ENCODE measurements at regions not wholly inside any gene's neighbourhood (a gene's known extent, or its start where the extent isn't known, plus 50 kb on each side); places are given as distances from the start of the nearest gene placed in this dataset.

GRCh38 chr13:30022796-30023195 lies 172.4 kb upstream of the UBL3 start:
- H2BK120ac ChIP-seq (ENCODE audit: insufficient read depth, low read length, poor library complexity) = peak overlapping the region; percentile 3
- peaks cover 25 to 27% of the 10 kb centered on the region in 2 experiments for H3K4me1 ChIP-seq (ENCODE audit: control insufficient read depth in 1 of 2, insufficient read depth in 2 of 2, low read length in 2 of 2)
- peak; percentile 95 to 98 for DNase-seq
- H3K27me3 ChIP-seq (ENCODE audit: insufficient read depth, low read length) = no peaks in the 10 kb centered on the region
- H2AK5ac ChIP-seq (ENCODE audit: low read length) = no peak overlapping the region
- H3K14ac ChIP-seq (ENCODE audit: low read length) = no peak overlapping the region
- H2AFZ ChIP-seq (ENCODE audit: insufficient read depth, low read length, poor library complexity) = no peak overlapping the region
- H3K4me2 ChIP-seq (ENCODE audit: low read length) = no peak overlapping the region
- H3K79me1 ChIP-seq (ENCODE audit: low read length) = peaks cover 13% of the 10 kb centered on the region
- H3K23ac ChIP-seq (ENCODE audit: low read length) = no peak overlapping the region
- no peak overlapping the region for H3K4me3 ChIP-seq (ENCODE audit: low read depth, low read length)
- H3K9me3 ChIP-seq (ENCODE audit: insufficient read depth, low read depth, low read length) = no peaks in the 10 kb centered on the region
- no peak overlapping the region for H3K9ac ChIP-seq (ENCODE audit: low read length)
- no peak overlapping the region for H2BK12ac ChIP-seq (ENCODE audit: low read length)
- H4K12ac ChIP-seq (ENCODE audit: low read depth, low read length) = no peak overlapping the region
- no peaks in the 10 kb centered on the region for H3K36me3 ChIP-seq (ENCODE audit: control insufficient read depth in 1 of 2, insufficient read depth in 2 of 2, low read length in 2 of 2)
- H3K18ac ChIP-seq (ENCODE audit: low read length) = no peak overlapping the region
- peaks cover 5% of the 10 kb centered on the region for H3K79me2 ChIP-seq (ENCODE audit: control insufficient read depth, insufficient read depth, low read length, poor library complexity)
- WGBS (ENCODE audit: extremely low coverage, insufficient coverage, insufficient read length) = no CpG with 5 or more reads among the region's 2 CpGs
- peak overlapping the region; percentile 96 for H2BK5ac ChIP-seq (ENCODE audit: low read depth, low read length, poor library complexity)
- H3K27ac ChIP-seq (ENCODE audit: low read depth, low read length) = peak overlapping the region; percentile 85
- H4K8ac ChIP-seq (ENCODE audit: low read depth, low read length) = no peak overlapping the region
- H4K91ac ChIP-seq (ENCODE audit: low read depth, low read length) = no peak overlapping the region
- no peak overlapping the region for H3K4ac ChIP-seq (ENCODE audit: low read depth, low read length)

DNA sequence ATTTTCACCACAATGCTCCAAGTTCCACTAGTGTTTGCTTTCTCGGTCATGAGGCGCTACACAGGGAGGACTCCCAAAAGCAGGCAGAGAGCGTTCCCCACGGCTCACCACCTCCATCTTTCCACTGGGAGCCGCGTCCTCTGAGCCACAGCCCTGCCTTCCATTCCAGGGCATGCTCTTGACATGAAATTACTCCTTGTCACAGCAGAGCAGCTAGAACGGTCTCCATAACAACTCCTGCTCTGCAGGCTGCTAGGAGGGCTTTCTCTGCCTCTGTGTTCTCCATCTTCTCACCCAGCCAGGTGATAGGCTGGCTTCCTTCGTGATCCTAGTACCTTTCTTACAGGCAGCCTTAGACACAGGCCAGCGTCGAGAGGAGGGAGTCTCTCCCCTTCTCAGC lies 171.8 kb upstream of the UBL3 start:
- H3K9me3 ChIP-seq (ENCODE audit: insufficient read depth, low read depth, low read length) = no peaks in the 10 kb centered on the region
- peak overlapping the region; percentile 24 for H2AFZ ChIP-seq (ENCODE audit: insufficient read depth, low read length, poor library complexity)
- H3K4me1 ChIP-seq (ENCODE audit: control insufficient read depth in 1 of 2, insufficient read depth in 2 of 2, low read length in 2 of 2) = peaks cover 25 to 27% of the 10 kb centered on the region in 2 experiments
- peak overlapping the region; percentile 86 for H3K18ac ChIP-seq (ENCODE audit: low read length)
- no peak overlapping the region for H3K4me3 ChIP-seq (ENCODE audit: low read depth, low read length)
- H3K27me3 ChIP-seq (ENCODE audit: insufficient read depth, low read length) = no peaks in the 10 kb centered on the region
- H3K36me3 ChIP-seq (ENCODE audit: control insufficient read depth in 1 of 2, insufficient read depth in 2 of 2, low read length in 2 of 2) = no peaks in the 10 kb centered on the region
- H3K23ac ChIP-seq (ENCODE audit: low read length) = no peak overlapping the region
- H3K79me2 ChIP-seq (ENCODE audit: control insufficient read depth, insufficient read depth, low read length, poor library complexity) = peaks cover 5% of the 10 kb centered on the region
- peak overlapping the region; percentile 94 for H2BK12ac ChIP-seq (ENCODE audit: low read length)
- peak in 1 of 2 donors; percentile 16 for DNase-seq
- no peak overlapping the region for H3K9ac ChIP-seq (ENCODE audit: low read length)
- H4K91ac ChIP-seq (ENCODE audit: low read depth, low read length) = peak overlapping the region; percentile 97
- H3K4ac ChIP-seq (ENCODE audit: low read depth, low read length) = peak overlapping the region; percentile 77
- peak overlapping the region; percentile 44 for H4K8ac ChIP-seq (ENCODE audit: low read depth, low read length)
- peak overlapping the region; percentile 54 for H4K12ac ChIP-seq (ENCODE audit: low read depth, low read length)
- H3K14ac ChIP-seq (ENCODE audit: low read length) = peak overlapping the region; percentile 93
- H2BK120ac ChIP-seq (ENCODE audit: insufficient read depth, low read length, poor library complexity) = peak overlapping the region; percentile 87
- WGBS (ENCODE audit: extremely low coverage, insufficient coverage, insufficient read length) = no CpG with 5 or more reads among the region's 10 CpGs
- H2BK5ac ChIP-seq (ENCODE audit: low read depth, low read length, poor library complexity) = peak overlapping the region; percentile 96
- peak overlapping the region; percentile 85 for H3K27ac ChIP-seq (ENCODE audit: low read depth, low read length)
- H3K4me2 ChIP-seq (ENCODE audit: low read length) = no peak overlapping the region
- peak overlapping the region; percentile 94 for H2AK5ac ChIP-seq (ENCODE audit: low read length)
- peaks cover 13% of the 10 kb centered on the region for H3K79me1 ChIP-seq (ENCODE audit: low read length)

DNA sequence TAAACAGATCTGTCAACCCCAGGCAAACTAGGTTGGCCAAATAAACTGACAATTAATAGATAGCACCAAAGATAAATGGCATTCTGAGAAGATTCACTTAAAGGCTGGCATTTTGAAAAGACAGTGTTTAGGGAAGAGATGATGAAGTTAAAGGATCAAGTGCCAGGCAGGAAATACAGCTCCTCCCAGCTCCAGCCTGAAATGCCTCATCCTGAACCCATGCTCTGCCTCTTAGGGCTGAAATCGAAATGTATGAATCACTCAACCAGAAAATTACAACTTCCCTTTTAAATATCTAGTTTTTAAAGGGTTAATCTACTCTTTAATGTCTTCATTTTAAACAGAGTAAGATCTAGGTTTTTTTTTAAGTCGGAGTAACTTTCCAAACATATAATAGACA lies 171.2 kb upstream of the UBL3 start:
- Histone ChIP-seq H3K4me1 (ENCODE audit: control insufficient read depth in 1 of 2, insufficient read depth in 2 of 2, low read length in 2 of 2) (peaks cover 25 to 27% of the 10 kb centered on the region in 2 experiments), H3K36me3 (ENCODE audit: control insufficient read depth in 1 of 2, insufficient read depth in 2 of 2, low read length in 2 of 2) (no peaks in the 10 kb centered on the region)
- no CpG with 5 or more reads among the region's 2 CpGs for WGBS (ENCODE audit: extremely low coverage, insufficient coverage, insufficient read length)

DNA sequence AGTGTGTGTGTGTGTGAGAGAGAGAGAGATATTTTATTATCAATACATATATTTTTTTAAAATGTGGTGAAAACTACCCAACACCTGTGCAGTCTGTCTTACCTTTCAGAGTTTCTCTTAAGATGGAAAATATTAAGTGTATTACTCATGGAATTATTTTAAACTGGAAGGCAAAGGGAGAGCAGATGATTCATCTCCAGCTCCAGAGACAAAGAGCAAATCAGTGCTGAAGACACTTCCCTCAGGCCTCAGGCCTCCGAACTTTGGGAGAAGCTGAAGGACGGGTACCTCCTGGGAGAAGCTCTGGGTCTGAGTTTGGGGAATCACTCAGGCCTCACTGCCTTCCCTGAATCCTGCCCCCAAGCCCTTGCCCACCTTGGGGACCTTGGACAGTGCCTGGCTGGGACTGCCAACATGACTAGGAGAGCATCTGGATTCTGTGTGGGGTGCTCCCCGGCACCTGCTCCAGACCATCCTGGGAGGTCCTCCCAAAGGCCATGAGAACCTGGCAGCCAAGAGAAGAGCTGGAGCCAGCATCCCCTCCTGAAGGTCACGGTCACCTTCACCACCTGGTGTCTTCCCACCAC lies 170.4 kb upstream of the UBL3 start:
- Histone ChIP-seq H3K36me3 (ENCODE audit: control insufficient read depth in 1 of 2, insufficient read depth in 2 of 2, low read length in 2 of 2) (no peaks in the 10 kb centered on the region), H3K9ac (ENCODE audit: low read length) (no peak overlapping the region), H4K12ac (ENCODE audit: low read depth, low read length) (no peak overlapping the region), H4K91ac (ENCODE audit: low read depth, low read length) (no peak overlapping the region), H3K18ac (ENCODE audit: low read length) (peak overlapping the region; percentile 39), H4K8ac (ENCODE audit: low read depth, low read length) (peak overlapping the region; percentile 5), H3K27me3 (ENCODE audit: insufficient read depth, low read length) (no peaks in the 10 kb centered on the region), H3K9me3 (ENCODE audit: insufficient read depth, low read depth, low read length) (no peaks in the 10 kb centered on the region), H3K79me1 (ENCODE audit: low read length) (peaks cover 13% of the 10 kb centered on the region), H3K27ac (ENCODE audit: low read depth, low read length) (no peak overlapping the region), H3K14ac (ENCODE audit: low read length) (no peak overlapping the region), H3K4me2 (ENCODE audit: low read length) (no peak overlapping the region), H2AFZ (ENCODE audit: insufficient read depth, low read length, poor library complexity) (no peak overlapping the region), H3K4ac (ENCODE audit: low read depth, low read length) (no peak overlapping the region), H2AK5ac (ENCODE audit: low read length) (no peak overlapping the region), H2BK12ac (ENCODE audit: low read length) (peak overlapping the region; percentile 76), H3K4me3 (ENCODE audit: low read depth, low read length) (no peak overlapping the region), H3K79me2 (ENCODE audit: control insufficient read depth, insufficient read depth, low read length, poor library complexity) (peaks cover 5% of the 10 kb centered on the region), H3K23ac (ENCODE audit: low read length) (no peak overlapping the region), H3K4me1 (ENCODE audit: control insufficient read depth in 1 of 2, insufficient read depth in 2 of 2, low read length in 2 of 2) (peaks cover 25 to 27% of the 10 kb centered on the region in 2 experiments), H2BK5ac (ENCODE audit: low read depth, low read length, poor library complexity) (no peak overlapping the region), H2BK120ac (ENCODE audit: insufficient read depth, low read length, poor library complexity) (peak overlapping the region; percentile 5)
- peak; percentile 36 to 69 for DNase-seq
- WGBS (ENCODE audit: extremely low coverage, insufficient coverage, insufficient read length) = no CpG with 5 or more reads among the region's 4 CpGs

More for the DNA sequence above, 171.2 kb upstream of the UBL3 start:
- Histone ChIP-seq H2AK5ac (ENCODE audit: low read length) (no peak overlapping the region), H3K14ac (ENCODE audit: low read length) (no peak overlapping the region), H2BK5ac (ENCODE audit: low read depth, low read length, poor library complexity) (no peak overlapping the region), H3K23ac (ENCODE audit: low read length) (no peak overlapping the region), H4K91ac (ENCODE audit: low read depth, low read length) (no peak overlapping the region), H3K18ac (ENCODE audit: low read length) (no peak overlapping the region), H3K27me3 (ENCODE audit: insufficient read depth, low read length) (no peaks in the 10 kb centered on the region), H2BK12ac (ENCODE audit: low read length) (no peak overlapping the region), H4K12ac (ENCODE audit: low read depth, low read length) (no peak overlapping the region), H3K4ac (ENCODE audit: low read depth, low read length) (no peak overlapping the region), H2BK120ac (ENCODE audit: insufficient read depth, low read length, poor library complexity) (no peak overlapping the region), H4K8ac (ENCODE audit: low read depth, low read length) (no peak overlapping the region), H3K27ac (ENCODE audit: low read depth, low read length) (no peak overlapping the region), H3K79me2 (ENCODE audit: control insufficient read depth, insufficient read depth, low read length, poor library complexity) (peaks cover 5% of the 10 kb centered on the region), H3K9ac (ENCODE audit: low read length) (no peak overlapping the region), H3K4me2 (ENCODE audit: low read length) (no peak overlapping the region), H3K4me3 (ENCODE audit: low read depth, low read length) (no peak overlapping the region), H2AFZ (ENCODE audit: insufficient read depth, low read length, poor library complexity) (no peak overlapping the region), H3K9me3 (ENCODE audit: insufficient read depth, low read depth, low read length) (no peaks in the 10 kb centered on the region), H3K79me1 (ENCODE audit: low read length) (peaks cover 13% of the 10 kb centered on the region)
- DNase-seq = no peak
